PC-9 (cell line): ENCODE measurements at regions not wholly inside any gene's neighbourhood (a gene's known extent, or its start where the extent isn't known, plus 50 kb on each side); places are given as distances from the start of the nearest gene placed in this dataset.

Experiments
- EZH2 ChIP-seq: fragments of 200-600 bp; sonication (generic); IDR thresholded peaks from 2 replicates; pipeline ENCODE4 v1.8.0; 2017; ENCODE audit warnings: antibody characterized with exemption, low read depth
- TF ChIP-seq, protein P1 (sequence below): fragments of 200-600 bp; sonication (generic); conservative IDR thresholded peaks from 2 replicates; pipeline ENCODE4 v1.6.1; 2017; ENCODE audit warnings: mixed run types, antibody characterized with exemption, mild to moderate bottlenecking, moderate library complexity

- TF ChIP-seq, protein P1, sequence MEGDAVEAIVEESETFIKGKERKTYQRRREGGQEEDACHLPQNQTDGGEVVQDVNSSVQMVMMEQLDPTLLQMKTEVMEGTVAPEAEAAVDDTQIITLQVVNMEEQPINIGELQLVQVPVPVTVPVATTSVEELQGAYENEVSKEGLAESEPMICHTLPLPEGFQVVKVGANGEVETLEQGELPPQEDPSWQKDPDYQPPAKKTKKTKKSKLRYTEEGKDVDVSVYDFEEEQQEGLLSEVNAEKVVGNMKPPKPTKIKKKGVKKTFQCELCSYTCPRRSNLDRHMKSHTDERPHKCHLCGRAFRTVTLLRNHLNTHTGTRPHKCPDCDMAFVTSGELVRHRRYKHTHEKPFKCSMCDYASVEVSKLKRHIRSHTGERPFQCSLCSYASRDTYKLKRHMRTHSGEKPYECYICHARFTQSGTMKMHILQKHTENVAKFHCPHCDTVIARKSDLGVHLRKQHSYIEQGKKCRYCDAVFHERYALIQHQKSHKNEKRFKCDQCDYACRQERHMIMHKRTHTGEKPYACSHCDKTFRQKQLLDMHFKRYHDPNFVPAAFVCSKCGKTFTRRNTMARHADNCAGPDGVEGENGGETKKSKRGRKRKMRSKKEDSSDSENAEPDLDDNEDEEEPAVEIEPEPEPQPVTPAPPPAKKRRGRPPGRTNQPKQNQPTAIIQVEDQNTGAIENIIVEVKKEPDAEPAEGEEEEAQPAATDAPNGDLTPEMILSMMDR, result no peak
- no peak for TF ChIP-seq EZH2
Measured at GRCh38 chr1:5765997-5766913, 226.0 kb downstream of the NPHP4 start.
